OCI-LY1 (cell line): ENCODE measurements at regions not wholly inside any gene's neighbourhood (a gene's known extent, or its start where the extent isn't known, plus 50 kb on each side); places are given as distances from the start of the nearest gene placed in this dataset.

Experiments
- EZH2 ChIP-seq: fragments of 200-600 bp; sonication (generic), shearing (Covaris generic); IDR thresholded peaks from 2 replicates; pipeline ENCODE4 v1.8.0; 2017; ENCODE audit warnings: borderline replicate concordance, mixed run types, mild to moderate bottlenecking, antibody characterized with exemption, low read length, moderate library complexity, mixed read lengths
- TF ChIP-seq, protein P1 (sequence below): fragments of 200-600 bp; sonication (generic), shearing (Covaris generic); IDR thresholded peaks from 2 replicates; pipeline ENCODE4 v1.5.1; 2017; ENCODE audit warnings: mild to moderate bottlenecking, antibody characterized with exemption, low read length, moderate library complexity, mixed read lengths

- TF ChIP-seq, protein P1, sequence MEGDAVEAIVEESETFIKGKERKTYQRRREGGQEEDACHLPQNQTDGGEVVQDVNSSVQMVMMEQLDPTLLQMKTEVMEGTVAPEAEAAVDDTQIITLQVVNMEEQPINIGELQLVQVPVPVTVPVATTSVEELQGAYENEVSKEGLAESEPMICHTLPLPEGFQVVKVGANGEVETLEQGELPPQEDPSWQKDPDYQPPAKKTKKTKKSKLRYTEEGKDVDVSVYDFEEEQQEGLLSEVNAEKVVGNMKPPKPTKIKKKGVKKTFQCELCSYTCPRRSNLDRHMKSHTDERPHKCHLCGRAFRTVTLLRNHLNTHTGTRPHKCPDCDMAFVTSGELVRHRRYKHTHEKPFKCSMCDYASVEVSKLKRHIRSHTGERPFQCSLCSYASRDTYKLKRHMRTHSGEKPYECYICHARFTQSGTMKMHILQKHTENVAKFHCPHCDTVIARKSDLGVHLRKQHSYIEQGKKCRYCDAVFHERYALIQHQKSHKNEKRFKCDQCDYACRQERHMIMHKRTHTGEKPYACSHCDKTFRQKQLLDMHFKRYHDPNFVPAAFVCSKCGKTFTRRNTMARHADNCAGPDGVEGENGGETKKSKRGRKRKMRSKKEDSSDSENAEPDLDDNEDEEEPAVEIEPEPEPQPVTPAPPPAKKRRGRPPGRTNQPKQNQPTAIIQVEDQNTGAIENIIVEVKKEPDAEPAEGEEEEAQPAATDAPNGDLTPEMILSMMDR, result no peak
- TF ChIP-seq EZH2, result no peak
Observed at GRCh38 chr2:65548576-65549256, 116.3 kb upstream of the SPRED2 start.
